ENCODE measurements at regions not wholly inside any gene's neighbourhood (a gene's known extent, or its start where the extent isn't known, plus 50 kb on each side); places are given as distances from the start of the nearest gene placed in this dataset.

DNA sequence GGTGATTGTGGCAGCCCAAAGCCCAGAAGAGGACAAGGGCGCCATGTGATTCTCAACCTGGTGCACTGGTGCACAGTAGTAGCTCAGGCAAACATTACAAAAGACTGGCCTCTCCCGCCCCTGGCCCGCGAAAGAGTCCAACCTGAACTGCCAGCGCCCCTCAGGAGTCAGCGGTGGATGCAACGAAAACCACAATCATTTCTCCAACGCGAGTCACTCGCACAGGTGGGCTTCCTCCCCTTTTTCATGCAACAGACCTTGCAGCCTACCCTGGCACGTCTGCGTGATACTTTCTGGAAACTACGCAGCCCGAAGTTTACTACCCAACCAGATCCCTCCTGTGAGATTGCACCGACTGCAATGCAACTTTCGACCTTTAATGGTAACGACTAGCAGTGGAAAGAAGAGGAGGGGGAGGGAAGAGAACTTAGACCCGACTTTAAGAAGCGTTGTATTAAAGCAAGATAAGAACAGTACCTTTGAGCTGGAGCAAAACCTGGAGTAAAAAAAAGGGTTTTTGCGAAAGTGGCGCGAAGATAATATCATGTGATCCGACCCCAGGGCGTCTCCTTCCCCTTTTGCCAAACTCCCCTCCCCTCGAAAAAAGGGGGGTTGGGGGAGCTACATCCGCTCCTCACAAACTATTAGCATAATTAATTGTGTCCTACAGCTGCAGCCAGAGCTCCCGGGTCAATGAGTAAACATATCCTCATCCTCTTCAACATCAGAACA is 63.3 kb upstream of the CCDC160 start:
- DNase-seq = no peak

DNA sequence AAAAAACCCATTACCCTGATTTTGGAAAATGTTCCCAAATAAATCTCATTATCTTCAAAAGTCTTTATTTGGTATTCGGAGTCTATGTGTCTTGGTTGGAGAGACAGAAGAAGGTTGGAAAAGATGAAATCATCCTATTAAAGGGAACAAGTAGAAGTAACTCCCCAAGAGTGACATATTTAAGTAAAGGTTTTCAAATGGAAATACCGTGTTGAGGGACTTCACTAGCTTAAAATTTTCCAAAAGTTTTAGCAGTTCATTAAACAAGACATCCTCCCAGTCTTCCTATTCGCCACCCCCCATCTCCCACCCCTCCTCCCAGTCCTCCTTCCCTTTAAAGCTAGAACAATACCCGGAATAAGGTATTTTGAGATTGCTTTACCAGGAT is 62.7 kb upstream of the CCDC160 start:
- no peak for DNase-seq

- DNase-seq = no peak
Measured at GRCh38 chrX:134174859-134175258, 62.1 kb upstream of the CCDC160 start.

DNA sequence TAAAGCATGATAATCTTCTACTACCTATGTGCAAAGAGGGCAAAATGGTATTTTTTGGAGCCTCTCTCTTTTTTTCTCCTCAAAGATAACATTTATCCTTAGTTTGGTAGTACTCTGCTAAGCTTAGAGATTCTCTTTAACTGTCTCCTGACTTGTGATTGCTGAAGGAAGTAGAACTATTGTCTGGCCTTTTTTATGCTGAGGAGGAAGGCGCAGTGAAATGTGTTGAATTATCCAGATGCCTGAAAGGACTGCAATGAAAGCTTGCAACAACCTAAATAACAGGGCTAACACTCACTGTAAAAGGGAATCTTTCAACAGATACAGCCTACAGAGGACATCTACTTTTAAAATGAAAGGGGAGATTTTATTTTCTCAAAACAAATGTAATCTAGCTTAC is 59.5 kb upstream of the CCDC160 start:
- DNase-seq = no peak

DNA sequence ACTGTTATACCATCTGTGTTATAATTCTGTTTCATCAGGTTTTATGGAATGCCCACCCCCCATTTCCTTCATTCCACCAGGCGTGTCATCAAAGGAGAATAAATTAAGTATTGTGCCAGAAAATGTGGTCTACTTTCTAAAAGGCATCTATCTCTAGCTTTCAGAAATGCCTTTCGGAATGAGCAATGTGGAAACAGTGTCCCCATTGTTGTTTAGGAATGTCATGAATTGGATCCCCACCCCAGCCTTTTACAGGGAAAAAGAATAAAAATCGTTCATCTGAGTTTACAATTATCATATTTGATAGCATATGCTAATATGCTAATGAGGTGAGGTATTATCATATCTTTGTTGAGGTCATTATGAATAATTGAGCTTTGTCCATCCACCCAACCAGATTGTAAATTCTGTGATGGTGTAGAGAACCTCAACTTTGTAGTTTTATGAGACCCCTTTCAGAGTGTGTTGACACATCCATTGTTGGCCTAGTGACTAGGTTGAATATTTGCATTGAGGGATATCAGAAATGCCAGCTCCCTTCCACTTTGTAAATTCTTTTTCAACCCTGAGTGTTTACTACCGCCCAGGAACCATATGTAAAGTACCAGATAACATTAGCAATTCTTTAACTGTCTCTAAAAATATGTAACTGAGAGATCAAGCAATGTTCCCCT is 56.2 kb upstream of the CCDC160 start:
- no peak for DNase-seq

DNA sequence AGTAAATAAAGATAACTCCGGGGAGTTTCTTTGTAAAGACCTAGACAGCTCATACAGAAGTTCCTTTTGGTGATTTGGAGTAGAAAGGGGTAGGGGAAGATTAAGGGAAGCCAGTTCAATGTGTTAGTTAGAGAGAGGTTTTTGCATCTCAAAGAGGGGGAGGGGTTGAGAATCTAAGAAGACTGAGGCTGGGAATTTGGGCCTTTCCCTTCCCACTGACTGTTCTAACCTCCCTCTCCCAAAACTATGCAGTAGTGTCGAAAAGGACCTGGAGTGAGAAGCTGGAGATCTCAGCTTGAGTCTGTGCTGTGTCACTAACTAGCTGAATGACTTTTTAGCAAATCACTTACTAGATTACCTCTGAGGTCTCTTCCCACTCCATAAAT is 55.7 kb upstream of the CCDC160 start:
- DNase-seq = no peak

DNA sequence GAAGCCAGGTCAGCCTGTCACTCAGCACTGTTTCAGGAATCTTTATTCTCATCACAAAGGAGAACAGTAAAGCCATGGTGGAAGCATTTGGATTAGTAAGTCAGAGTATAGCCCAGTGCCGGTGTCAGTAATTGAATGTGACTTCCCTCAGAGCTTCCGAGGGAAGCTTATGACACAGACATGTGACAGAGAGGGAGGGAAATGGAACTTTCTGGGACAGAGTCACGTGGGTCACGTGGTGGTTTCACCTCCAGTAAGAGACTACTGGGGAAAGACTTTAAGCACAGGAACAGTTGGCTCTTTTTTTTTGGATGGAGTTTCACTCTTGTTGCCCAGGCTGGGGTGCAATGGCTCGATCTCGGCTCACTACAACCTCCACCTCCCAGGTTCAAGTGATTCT is 53.3 kb upstream of the CCDC160 start:
- no peak for DNase-seq

GRCh38 chrX:134184936-134185335 is 52.0 kb upstream of the CCDC160 start:
- DNase-seq = no peak

- no peak for DNase-seq
Measured at GRCh38 chrX:134186362-134187121, 50.4 kb upstream of the CCDC160 start.
